DMS114 treated with DMSO at 0.1 percent for 48 hours (cell line): ENCODE measurements at regions not wholly inside any gene's neighbourhood (a gene's known extent, or its start where the extent isn't known, plus 50 kb on each side); places are given as distances from the start of the nearest gene placed in this dataset.
"Not testable (repeated sequence)": the region's sequence is repeated elsewhere in the genome, so short reads cannot be mapped to it uniquely, and the experiment has no call there.

ENCODE experiments used
- DNase-seq: peaks from one replicate; lab custom pipeline; 2025; ENCODE audit not compliant: unreplicated experiment; lab: John Stamatoyannopoulos, UW

DNA sequence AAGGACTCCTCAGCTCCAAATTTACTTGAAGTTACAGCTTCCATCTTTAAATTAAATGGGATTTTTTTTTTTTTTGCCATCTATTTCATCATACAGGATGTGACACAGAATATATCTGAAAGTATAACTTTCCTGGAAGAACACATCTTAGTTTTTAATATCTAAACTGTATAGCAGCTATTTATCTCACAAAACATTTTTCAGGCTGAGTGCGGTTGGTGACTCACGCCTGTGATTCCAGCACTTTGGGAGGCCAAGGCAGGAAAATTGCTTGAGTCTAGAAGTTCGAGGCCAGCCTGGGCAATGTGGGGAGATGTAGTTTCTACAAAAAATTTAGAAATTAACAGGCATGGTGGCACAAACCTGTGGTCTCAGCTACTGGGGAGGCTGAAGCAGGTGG lies 142.3 kb upstream of the KCNJ18 start:
- not testable (repeated sequence) for DNase-seq

DNA sequence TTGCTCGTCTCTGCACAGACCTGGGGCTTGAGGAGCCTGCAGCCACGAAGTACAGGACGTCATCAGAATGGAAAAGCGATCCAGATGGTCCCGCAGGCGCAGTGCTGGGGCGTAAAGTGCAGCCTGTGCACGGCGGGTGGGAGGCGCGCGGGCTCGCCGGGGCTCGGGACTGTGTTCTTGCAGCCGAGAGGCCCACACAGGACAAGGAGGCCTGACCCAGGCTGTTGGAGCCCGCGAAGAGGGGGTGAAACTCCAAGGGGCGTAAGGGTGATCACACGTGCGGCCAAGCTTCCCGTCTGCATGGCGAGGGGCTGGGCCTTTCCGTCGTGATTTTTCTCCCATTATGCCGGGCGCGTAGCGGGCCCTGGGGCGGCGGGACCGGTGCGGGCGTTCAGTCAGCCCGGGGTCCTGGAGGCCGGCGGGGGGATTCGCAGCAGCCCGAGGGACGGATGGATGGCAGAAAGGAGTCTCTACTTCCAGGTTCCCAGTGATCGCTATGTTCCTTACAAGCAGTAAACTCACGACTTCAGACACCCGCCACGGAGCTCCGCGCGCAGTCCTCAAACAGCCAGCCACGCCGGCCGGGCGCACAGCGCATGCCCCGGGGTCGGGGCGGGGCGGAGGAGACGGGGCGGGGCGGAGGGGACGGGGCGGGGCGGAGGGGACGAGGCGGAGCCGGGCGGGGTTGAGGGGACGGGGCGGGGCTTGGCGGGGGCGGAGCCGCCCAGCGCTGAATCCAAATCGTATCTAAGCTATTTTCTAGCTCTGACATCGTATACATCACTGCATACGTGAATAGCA lies 141.0 kb upstream of the KCNJ18 start:
- DNase-seq, result peak; percentile 3

DNA sequence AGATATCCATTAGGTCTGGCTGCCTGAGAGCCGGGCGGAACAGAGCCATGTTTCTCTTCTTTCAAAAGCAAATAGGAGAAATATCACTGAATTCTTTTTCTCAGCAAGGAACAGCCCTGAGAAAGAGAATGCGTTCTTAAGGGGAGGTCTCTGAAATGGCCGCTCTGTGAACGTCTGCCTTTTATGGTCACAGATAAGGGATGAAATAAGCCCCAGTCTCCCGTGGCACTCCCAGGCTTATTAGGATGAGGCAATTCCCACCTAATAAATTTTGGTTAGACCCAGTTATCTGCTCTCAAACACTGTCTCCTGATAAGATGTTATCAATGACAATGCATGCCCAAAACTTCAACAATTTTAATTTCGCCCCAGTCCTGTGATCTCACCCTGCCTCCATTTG lies 133.4 kb upstream of the KCNJ18 start:
- not testable (repeated sequence) for DNase-seq

DNA sequence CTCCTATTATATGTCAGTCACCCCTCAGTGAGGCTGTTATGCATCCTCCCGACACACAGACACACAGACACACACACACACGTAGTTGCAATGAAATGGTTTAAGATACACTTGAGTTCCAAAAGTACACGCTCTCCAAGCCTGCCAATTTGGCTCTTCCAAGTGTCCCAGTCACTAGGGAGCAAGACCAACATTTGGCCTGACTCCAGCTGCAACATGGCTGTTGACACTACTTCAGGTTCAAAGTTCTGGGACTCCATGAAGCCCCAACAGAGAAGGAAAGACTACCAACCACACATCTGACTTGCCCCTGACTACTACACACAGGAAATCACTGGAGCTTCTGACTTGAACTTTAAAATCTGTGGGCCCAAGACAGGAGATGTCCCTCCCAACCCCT lies 128.1 kb upstream of the KCNJ18 start:
- no peak for DNase-seq

DNA sequence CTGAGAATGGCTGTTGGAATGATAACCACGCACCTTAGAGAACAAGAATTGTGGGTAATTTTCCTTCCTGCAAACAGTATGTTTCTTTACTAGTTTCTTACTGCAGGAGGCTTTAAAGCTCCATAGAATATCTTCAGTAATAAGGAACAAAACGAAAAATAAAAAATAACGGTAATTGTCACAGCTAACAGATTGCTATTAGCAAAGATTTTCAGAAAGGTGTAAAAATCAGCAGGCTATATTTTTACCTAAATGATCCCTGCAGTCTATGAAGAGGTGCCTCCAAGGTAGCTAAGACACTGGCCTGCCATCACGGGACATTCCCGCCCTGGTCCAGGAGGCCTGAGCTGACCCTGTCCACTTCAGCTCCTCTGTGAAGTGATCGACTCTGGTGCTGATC lies 127.6 kb upstream of the KCNJ18 start:
- DNase-seq, result not testable (repeated sequence)

DNA sequence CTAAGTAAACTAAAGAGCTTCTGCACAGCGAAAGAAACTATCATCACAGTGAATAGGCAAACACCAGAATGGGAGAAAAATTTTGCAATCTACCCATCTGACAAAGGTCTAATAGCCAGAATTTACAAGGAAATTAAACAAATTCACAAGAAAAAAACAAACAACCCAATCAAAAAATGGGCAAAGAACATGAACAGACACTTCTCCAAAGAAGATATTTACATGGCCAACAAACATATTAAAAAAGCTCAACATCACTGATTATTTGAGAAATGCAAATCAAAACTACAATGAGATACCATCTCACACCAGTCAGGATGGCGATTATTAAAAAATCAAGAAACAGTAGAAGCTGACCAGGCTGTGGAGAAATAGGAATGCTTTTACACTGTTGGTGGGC lies 121.9 kb upstream of the KCNJ18 start:
- not testable (repeated sequence) for DNase-seq

DNA sequence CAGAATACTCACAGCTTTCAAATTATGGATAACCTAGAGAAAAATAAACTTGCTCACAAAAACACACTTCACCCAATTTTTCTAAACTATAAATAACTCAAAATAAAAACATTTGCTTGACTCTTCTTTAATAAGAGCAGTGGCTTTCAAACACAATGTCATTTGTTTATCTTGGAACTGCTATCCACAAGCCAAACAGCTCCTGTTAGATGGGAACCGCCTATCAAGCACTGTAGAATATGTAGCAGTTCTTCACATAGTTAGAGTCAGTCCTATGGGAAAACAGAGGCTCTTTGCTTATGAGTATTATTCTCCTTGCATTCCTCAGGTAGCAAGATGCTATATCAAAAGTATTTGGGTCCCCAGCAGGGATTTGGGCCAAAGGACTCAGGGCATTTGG lies 120.2 kb upstream of the KCNJ18 start:
- DNase-seq, result not testable (repeated sequence)

DNA sequence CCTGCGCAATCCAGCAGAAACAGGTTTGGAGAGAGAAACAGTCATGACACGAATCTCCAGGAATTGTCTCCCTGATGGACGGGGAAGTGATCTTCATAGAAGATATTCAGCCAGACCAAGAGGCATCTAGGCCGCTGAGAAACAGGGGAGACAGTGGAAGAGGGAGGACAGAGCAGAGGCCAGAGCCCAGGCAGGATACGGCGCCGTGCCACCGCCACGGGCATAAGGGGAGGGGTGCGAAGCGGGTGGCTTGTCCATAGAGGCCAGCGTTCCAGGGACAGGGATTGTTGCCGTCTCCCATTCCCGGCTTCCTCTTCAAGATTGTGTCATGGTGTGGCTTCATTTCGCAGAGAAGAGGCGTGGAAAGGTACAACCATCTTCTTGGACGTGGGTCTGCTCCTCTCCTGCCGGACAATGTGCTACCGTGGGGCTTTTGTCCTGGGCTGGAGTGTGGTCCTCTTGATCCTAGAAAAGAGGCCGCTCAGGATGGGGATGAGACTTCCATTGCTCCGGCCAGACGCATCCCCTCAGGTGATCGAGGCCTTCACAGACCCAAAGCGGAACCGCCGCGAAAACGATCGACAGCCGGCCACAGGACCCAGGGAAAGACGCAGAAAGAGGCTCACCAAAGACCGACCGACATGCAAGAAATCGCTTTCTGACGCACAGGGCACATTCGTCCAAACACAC lies 118.9 kb upstream of the KCNJ18 start:
- not testable (repeated sequence) for DNase-seq

DNA sequence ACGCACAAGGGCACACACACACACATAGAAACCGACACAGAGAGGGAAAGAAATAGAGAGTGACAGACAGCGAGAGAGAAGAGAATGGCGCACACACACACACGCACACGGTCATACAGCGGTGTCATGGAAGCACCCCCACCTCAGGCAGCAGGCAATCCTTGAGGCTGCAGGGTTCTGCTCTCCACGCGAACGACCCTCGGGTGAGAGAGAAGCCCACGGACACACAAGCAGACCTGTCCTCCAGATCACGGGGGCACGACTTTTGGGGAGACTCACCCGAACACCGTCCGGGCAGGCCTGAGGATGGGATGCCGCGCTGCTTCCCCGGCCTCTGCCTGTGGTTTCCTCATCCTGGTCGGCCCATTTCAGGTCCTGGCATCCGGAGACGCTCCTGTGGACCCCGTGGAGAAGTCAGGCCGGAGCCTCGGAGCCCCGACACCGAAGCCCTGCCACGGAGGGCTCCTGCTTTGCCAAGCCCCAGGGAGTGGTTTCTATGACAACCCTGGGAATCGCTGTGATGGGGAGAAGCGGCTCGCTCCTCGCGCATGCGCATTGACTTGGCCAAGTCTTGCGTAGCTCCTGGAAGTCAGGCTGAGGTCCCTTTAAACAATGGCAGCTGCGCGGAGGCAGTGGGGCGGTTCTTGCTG lies 118.2 kb upstream of the KCNJ18 start:
- DNase-seq, result peak; percentile 2

DNA sequence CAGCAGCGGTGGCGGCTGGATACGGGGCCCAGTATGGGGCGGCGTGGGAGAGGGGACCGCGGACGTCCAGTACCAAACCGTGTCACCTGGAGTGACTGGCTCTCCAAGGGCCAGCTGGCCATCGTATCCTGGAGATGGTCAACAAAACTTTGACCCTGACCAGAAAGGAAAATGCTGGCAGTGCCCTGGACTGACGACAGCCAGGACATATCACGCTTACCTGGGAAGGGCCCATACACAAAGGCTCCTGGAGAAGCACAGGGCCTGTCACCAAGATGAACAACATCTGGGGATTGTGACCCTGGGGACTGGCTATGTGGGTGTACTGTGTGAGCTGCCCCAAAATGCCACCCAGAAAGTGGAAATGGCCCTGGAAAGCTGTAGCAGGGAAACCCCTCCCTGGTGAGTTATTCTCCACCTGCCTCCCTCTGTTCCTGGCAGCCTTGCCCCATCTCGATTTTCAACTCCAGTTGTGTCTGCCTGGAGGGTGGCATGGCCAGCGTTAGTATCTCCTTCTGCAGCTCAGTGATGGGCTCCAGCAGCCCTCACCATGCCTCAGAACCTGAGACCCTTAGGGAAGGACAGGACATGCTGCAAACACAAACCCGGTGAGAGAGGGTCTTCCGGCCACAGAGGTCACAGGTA lies 117.6 kb upstream of the KCNJ18 start:
- DNase-seq, result not testable (repeated sequence)

DNA sequence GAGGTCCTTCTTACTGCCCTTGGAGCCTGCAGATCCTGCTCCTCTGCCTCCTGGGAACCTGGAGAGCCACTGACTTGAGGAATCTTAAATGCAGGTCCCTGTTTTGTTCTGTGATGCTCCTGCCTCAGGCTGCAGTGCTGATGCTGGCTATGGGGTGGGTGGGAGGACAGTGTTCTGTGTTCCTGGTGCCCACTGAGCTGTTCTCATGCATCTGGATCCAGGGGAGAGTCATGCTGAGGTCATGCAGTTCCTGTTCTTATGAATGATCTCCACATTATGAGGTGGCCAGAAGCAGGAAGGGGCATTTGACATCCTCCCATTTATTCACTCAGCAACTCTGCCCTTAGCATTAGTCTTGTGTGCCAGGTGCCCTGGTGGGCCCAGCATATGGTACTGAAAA lies 113.5 kb upstream of the KCNJ18 start:
- not testable (repeated sequence) for DNase-seq

DNA sequence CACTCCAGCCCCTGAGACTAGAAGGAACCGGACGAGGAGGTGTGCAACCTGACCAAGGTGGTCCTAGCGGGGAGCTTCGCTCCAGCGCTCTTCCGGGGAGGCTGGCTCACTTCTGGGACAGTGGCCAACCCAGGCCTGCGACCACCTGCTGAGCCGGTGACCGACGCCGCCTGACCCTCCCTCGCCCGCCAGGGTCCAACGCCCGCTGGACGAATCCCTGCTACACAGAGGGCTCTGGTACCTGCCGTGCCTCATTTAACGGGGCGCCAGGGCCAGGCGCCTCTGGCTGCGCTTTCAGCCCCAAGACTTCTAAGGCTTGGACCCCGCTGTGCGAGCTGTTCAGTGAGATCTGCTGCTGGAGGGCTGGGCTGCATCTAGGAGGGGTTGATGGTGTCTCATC lies 99.5 kb upstream of the KCNJ18 start:
- no peak for DNase-seq

DNA sequence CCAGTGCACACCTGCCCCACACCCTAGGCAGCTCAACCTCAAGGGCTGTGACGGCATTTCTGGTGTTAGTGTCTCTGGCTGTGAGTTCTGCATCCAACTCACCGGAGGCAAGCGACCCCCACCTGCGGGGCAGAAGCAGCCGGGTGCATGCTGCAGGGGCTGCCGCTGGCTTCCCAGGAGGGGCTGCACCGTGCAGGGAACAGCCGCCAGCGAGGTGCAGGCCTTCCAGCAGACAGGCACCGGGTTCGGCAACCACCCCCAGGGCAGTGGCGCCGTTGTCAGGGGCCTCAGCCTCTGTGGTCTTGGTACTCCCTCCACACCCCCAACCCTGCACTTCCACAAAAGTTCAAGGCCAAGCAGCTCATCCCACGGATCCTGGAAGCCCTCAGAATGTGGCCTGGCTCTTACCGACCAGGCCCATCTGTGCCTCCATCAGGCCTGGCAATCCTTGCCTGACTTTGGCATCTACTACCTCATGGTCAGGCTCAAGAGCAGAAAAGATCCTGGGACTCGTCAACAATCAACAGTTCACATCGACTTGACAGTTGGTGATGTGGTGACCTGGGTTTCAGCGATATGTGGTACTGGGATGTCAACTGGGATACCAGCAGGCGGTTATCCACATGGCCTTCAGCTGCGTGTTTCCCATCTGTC lies 98.7 kb upstream of the KCNJ18 start:
- not testable (repeated sequence) for DNase-seq

DNA sequence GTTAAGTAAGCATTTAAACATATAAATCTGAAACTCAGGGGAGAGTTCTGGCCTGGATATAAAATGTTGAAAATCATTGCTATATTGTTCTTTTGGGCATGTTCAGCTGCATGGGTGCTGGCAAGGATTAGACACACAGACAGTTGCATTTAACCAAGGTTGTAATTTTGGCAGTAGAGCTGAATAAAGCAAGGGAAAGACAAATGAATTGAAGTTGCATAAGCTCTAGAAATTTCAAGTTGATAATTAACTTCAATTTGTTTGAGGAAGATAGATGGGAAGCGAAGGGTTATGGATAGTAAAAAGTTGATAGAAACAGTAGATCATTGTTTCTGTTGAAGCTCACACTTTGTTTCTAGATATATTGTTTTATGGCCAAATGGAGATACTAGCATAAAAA lies 97.2 kb upstream of the KCNJ18 start:
- DNase-seq, result no peak

DNA sequence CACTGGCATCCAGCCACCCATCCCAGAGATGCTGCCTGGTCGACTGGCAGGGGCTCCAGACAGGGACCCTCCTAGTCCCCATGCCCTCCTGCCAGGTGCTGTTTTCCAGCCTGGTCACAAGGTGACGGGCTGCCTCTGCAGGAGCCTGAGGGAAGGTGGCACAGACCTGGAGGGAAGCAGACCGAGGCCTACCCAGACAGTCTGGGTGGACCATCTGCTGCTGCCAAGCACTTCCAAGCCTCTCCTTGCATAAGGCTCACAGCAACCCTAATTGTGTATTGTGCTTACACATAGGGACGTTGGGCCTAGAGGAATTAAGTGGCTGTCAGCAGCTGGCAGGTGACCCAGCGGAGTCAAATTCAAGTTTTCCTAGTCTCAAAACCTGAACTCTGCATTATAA lies 90.1 kb upstream of the KCNJ18 start:
- no peak for DNase-seq

DNA sequence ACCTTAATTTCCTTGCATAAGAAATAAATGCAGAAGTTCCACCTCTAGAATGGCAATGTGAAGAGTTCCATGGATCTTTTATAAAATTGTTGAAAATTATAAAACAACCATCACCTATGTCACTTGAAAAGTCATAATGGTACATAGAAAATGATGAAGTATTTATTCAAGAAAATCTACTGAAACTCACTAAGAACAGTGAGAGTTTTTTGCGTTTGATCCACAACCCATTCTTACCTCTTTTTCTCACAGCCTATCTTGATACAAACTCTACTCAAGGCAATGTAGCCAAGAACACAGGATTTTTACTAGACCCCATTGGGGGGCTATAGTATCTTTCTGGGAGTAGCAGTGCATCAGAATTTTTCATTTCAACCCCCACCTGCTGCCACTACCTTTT lies 89.0 kb upstream of the KCNJ18 start:
- DNase-seq, result not testable (repeated sequence)

DNA sequence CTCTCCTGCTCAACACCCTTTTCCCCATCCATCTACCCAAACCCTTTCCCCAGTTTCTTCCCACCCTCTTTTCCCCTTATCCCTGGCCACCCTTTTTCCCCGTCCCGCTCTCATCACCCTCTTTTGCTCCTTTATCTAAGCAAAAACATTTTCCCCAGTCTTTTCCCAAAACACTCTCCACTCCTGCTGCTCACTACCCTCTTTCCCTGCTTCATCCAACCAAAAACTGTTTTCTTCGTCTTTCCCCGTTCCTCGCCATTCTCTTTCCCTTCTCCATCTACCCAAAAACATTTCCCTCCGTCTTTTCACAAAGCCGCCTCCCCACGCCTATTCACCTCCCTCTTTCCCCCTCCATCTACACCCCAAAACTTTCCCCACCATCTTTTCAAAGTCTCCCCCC lies 80.9 kb upstream of the KCNJ18 start:
- DNase-seq, result not testable (repeated sequence)

DNA sequence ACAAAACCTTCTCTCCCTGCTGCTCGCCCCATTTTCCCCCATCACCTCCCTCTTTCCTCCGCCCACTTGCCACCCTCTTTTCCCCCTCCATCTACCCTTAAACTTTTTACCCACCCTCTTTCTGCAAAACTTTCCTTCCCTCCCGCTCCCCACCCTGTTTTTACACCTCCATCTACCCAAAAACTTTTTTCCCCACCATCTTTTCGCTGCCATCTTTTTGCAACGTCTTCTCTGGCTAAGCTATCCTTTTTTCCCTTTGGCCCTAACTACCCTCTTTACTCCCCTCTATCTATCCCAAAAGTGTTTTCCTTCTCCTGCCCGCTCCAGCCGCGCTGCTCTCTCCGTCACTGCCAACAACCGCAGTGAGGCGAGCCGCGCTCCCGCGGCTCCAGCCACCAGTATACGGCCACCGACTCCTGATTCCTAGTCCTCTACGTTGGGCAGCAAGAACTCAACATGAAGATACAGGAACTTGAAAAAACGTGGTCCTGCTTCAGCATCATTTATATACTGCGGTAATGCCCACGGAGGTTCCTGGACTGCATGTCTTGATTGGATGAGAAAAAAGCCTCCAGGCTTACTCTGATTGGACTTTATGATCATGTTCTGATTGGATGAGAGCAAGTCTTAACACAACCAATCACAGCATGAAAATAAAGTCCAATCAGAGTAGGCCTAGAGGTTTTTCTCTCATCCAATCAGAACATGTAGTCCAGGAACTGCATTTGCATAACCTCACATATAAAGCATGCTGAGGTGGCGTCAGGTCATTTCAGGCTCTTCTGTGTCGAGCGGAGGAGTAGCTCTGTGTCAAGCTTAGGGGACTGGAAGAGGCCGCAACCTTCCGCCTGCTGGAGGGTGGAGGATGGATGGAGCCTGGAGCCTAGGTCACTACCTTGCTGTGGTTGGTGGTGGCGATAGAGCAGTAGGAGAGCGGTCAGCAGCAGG lies 79.9 kb upstream of the KCNJ18 start:
- DNase-seq, result not testable (repeated sequence)

DNA sequence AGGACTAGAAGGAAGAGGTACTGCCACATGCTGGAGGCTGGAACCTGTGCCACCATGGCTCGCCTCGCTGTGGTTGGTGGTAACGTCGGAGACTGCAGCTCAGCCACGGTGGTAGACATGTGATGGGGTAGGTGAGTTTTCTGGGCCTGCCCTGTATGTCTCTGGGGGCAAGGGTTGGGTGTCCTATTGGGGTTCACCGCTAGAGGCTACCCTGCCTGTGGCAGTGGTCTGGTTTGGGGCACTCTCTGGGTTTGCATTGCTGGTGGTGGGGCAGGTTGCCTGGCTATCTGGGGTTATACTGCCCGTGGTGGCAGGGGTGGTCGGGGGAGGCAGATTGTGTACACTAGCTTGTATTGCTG lies 79.3 kb upstream of the KCNJ18 start:
- DNase-seq, result no peak

DNA sequence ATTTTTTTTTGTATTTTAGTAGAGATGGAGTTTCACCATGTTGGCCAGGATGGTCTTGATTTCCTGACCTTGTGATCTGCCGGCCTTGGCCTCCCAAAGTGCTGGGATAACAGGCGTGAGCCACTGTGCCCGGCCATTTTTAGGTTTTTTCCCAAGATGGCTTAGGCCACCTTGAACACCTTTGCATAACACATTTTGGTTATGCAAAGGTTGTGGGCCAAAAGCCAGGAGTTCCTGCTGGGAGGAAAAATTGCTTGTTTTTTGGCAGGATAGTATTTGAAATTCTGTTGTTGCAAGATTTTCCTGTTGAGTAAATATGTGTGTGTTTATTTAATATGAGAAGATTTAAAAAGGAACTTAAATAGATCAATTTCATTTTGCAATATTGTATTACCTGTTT lies 65.3 kb upstream of the KCNJ18 start:
- not testable (repeated sequence) for DNase-seq
